ENCODE measurements at regions not wholly inside any gene's neighbourhood (a gene's known extent, or its start where the extent isn't known, plus 50 kb on each side); places are given as distances from the start of the nearest gene placed in this dataset.

- TF ChIP-seq REST (IDR thresholded peaks at IDR 0.05; ENCODE audit: unreplicated experiment) (no peak), ETS1 (IDR thresholded peaks at IDR 0.05) (no peak), POLR2AphosphoS5 (IDR thresholded peaks at IDR 0.05; ENCODE audit: low read depth) (no peak), CTCF (conservative IDR thresholded peaks at IDR 0.05; ENCODE audit: low read depth in 2 of 2) (no peak), CREB1 (CRISPR knock-in tag; IDR thresholded peaks at IDR 0.05; ENCODE audit: low read depth) (no peak), STAT1 (IDR thresholded peaks at IDR 0.05; ENCODE audit: unreplicated experiment) (no peak), EZH2phosphoT487 (IDR thresholded peaks at IDR 0.05; ENCODE audit: unreplicated experiment) (no peak)
Observed at GRCh38 chr10:27603104-27603503, 99.0 kb downstream of the RAB18 start (continued).

- H3F3A ChIP-seq (replicated peaks; ENCODE audit: low read depth): no peaks in the 10 kb centered on the region
- Mint-ChIP-seq H3K9me3 (no peaks in the 10 kb centered on the region; the same call in 2 of the 3 replicates), H3K36me3 (ENCODE audit: low read depth) (no peaks in the 10 kb centered on the region), H3K4me3 (no peak overlapping the region), H3K27me3 (ENCODE audit: insufficient read depth, low read depth, poor library complexity) (peaks cover 2% of the 10 kb centered on the region), H3K27ac (no peak overlapping the region), H3K4me1 (peaks cover 2% of the 10 kb centered on the region; the same call in 1 of the 3 replicates)
- H3K4me1 ChIP-seq (ENCODE audit: insufficient read depth): no peaks in the 10 kb centered on the region; the same call in 1 of the 2 replicates
- no peaks in the 10 kb centered on the region for H4K20me1 ChIP-seq (replicated peaks; ENCODE audit: insufficient read depth)
- no peak overlapping the region for H2AFZ ChIP-seq
- ATAC-seq (no peak), DNase-seq (ENCODE audit: low spot score) (no peak)
- no peak overlapping the region for H3K4me3 ChIP-seq
- H3K4me2 ChIP-seq: no peak overlapping the region
- no peaks in the 10 kb centered on the region for H3K79me2 ChIP-seq (replicated peaks; ENCODE audit: insufficient read depth)
- no peaks in the 10 kb centered on the region for H3K27me3 ChIP-seq (ENCODE audit: insufficient read depth)
- no peaks in the 10 kb centered on the region for H3K9me2 ChIP-seq (ENCODE audit: insufficient read depth)
- H3K27ac ChIP-seq (ENCODE audit: low read depth): no peak overlapping the region
- no peaks in the 10 kb centered on the region for H3K36me3 ChIP-seq (ENCODE audit: insufficient read depth)
- TF ChIP-seq EZH2 (IDR thresholded peaks at IDR 0.05; ENCODE audit: low read depth, unreplicated experiment) (no peak), POLR2AphosphoS5 (IDR thresholded peaks at IDR 0.05; ENCODE audit: low read depth) (no peak), STAT1 (IDR thresholded peaks at IDR 0.05; ENCODE audit: unreplicated experiment) (no peak), ZNF114 (CRISPR knock-in tag; IDR thresholded peaks at IDR 0.05) (no peak), NANOG (IDR thresholded peaks at IDR 0.05; ENCODE audit: borderline replicate concordance) (no peak), REST (IDR thresholded peaks at IDR 0.05; ENCODE audit: unreplicated experiment) (no peak)
Observed at GRCh38 chr10:27605318-27605717, 101.2 kb downstream of the RAB18 start.

Data from GM23338 (cell line).